GM18873 (cell line): ENCODE measurements at regions not wholly inside any gene's neighbourhood (a gene's known extent, or its start where the extent isn't known, plus 50 kb on each side); places are given as distances from the start of the nearest gene placed in this dataset.
"Not testable (repeated sequence)": the region's sequence is repeated elsewhere in the genome, so short reads cannot be mapped to it uniquely, and the experiment has no call there.

ENCODE experiments used
- ATAC-seq: cut with Tn5 transposase; IDR thresholded peaks from one replicate; pipeline ENCODE4 v1.9.1; 2021; ENCODE audit warnings: mild to moderate bottlenecking, moderate library complexity, moderate number of reproducible peaks; ENCODE audit not compliant: unreplicated experiment, low FRiP score

GRCh38 chr10:26621243-26621888 is 76.1 kb upstream of the PDSS1 start:
- ATAC-seq: no peak

DNA sequence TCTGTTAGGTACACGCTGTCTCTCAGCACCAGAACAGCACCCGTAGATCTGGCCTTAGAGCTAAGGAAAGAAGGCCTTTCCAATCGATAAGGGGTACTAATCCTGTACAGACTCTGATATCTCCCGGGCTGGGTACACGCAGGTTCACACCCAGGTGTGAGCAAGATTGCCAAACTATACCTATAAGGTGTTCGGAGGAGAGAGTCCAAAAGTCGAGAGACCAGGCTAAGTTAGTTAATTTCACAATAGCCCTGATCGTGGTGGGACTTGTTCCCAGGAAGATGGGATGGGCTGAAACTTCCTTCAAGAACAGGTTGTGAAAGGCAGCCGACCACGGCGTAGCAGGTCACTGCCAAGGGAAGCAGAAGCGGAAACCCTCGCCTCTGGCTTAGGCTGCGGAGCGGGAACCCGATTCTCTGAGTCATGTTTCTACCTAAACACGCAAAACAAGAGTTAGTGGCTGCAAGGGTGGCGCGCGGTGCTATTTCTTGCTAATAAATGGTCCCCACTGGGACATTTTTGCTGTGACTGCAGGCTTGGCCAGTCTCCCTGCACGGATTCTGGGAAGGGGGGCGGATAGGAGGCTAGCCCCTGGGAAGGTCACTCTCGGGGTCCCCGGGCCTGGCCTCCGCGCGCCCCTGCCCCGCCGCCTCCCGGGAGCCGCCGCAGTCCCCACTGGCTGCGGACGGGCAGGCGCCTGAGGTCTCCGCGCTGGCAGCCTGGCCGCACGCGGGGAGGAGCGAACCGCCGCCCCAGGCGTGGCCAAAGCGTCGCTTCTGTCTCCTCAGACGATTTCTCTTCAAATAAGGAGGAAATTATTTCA is 75.4 kb upstream of the PDSS1 start:
- no peak for ATAC-seq

DNA sequence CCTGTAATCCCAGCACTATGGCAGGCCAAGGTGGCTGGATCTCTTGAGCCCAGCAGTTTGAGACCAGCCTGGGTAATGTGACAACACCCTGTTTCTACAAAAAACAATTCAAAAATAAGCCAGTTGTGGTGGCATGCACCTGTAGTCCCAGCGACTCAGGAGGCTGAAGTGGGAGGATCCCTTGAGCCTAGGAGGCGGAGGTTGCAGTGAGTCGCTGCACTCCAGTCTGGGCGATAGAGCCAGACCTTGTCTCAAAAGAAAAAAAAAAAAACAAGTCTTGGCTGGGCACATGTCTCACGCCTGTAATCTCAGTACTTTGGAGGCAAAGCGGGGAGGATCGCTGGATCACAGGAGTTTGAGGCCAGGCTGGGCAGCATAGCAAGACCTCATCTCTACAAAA is 74.6 kb upstream of the PDSS1 start:
- ATAC-seq: no peak

DNA sequence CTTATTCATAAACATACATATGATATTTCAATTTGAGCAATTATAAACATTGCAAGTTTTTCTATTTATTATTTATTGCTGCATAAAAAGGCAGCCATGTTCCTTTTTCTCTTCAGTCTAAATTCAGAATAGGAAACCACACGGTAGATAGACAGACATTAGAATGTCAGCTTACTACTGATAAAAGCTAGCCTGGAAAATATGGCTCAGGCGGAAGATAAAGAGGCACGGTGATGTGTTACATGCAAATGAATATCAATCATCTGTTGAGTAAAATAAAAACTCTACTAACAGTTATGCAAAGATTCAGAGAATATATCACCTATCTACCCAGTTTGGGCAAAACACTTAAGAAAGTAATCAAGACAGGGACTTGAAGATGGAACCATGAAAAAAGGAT is 73.5 kb upstream of the PDSS1 start:
- ATAC-seq: no peak

GRCh38 chr10:26626066-26626465 is 71.4 kb upstream of the PDSS1 start:
- no peak for ATAC-seq

GRCh38 chr10:26627324-26627723 is 70.2 kb upstream of the PDSS1 start:
- no peak for ATAC-seq

DNA sequence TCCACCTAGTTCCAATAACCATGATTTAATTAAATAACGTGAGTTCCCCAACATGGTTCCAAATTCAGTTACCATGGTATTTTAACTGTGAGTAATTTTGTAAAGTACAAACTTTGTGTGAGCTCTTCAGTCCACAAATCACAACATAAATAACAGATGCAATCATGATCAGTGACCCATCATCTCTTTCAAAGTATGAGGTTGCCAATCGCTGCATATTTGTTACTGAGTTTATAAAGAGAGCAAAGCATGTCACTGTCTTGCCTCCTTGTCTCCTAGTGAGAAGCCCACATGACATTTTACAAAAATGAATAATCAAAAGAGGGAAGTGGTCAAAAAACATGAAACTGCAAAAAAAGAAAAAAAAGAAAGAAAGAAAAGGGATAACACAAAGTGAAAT is 69.1 kb upstream of the PDSS1 start:
- peak; percentile 71 for ATAC-seq

- ATAC-seq: not testable (repeated sequence)
Measured at GRCh38 chr10:26632171-26632570, 65.3 kb upstream of the PDSS1 start.

GRCh38 chr10:26634111-26634510 is 63.4 kb upstream of the PDSS1 start:
- ATAC-seq: not testable (repeated sequence)

DNA sequence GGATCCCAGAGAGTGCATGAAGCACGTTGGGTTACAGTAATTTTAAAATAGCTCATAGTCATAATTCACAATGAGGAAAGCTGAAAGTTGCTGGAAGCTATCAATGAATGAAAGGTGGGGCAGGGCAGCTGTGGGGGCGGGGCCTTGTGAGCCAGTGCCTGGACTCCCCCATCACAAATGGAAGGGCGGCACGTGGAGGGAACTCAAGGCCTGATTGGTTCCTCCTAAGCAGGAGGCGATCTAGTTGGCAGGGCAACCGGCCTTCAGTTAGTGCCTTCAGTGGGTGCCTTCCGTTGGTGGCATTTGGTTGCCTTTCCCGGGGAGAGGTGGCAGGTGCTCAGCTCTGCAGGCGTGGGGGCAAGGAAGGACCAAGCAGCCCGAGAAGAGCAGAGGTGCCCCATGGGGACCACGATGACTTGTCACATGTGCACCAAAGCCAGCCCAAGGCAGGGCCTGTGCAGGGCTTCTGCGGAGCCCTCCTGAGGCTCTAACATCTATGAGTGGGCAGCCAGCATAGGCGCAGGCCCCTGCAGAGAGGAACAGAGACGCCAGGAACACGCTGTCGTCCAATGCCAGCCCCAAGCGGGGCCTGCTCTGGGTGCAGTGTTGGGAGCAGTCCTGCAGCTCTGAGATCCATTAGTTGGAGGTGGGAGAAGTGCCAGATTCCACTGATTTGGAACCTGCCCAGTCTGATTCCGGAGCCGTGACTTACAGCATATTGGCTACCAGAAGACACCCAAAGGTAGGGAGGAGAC is 59.8 kb upstream of the PDSS1 start:
- no peak for ATAC-seq

DNA sequence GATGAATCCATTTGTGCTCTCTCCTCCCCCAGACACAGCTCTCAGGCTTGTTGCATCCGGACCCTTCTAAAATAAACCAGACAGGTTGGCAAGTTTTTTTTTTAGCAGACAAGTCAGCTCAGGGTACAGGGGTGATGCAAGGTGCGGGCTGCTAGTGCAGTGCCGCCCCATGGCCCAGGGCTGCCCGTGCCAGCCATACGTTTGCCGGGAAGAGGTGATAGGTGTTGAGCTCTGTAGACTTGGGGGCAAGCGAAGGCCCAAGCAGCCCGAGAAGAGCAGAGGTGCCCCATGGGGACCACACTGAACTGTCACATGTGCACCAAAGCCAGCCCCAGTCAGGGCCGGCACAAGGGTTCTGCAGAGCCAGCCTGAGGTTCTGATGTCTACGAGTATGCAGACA is 57.1 kb upstream of the PDSS1 start:
- no peak for ATAC-seq

- ATAC-seq: no peak
Measured at GRCh38 chr10:26642896-26643653, 54.4 kb upstream of the PDSS1 start.

GRCh38 chr10:26647602-26648244 is 49.8 kb upstream of the PDSS1 start:
- no peak for ATAC-seq
